Calu3 (cell line): ENCODE measurements at regions not wholly inside any gene's neighbourhood (a gene's known extent, or its start where the extent isn't known, plus 50 kb on each side); places are given as distances from the start of the nearest gene placed in this dataset.

Source experiments
- BruUV-seq: library from RNA; stranded (reverse); fragments of 400-500 nt; replicated peaks from 2 replicates; lab custom pipeline; 2021; lab: Mats Ljungman, UMichigan
- CTCF ChIA-PET: fragments of 300-600 bp; sonication (Branson Sonifier 250); formaldehyde crosslinking; loops from one replicate; lab custom pipeline; 2022; ENCODE audit warnings: antibody characterized with exemption; lab: Charles Lee
- DNase-seq: peaks from one replicate; pipeline ENCODE4 v3.0.0; 2022
- H3K27ac Mint-ChIP-seq: one replicate; pipeline ENCODE4 v1.8.0; 2022; ENCODE audit warnings: mixed read lengths; ENCODE audit not compliant: unreplicated experiment
- H3K27me3 Mint-ChIP-seq: one replicate; pipeline ENCODE4 v1.8.0; 2022; ENCODE audit warnings: mixed read lengths; ENCODE audit not compliant: unreplicated experiment
- H3K36me3 Mint-ChIP-seq: one replicate; pipeline ENCODE4 v1.8.0; 2022; ENCODE audit warnings: mild to moderate bottlenecking, moderate library complexity, mixed read lengths; ENCODE audit not compliant: insufficient read depth, unreplicated experiment
- H3K4me1 Mint-ChIP-seq: one replicate; pipeline ENCODE4 v1.8.0; 2022; ENCODE audit warnings: mild to moderate bottlenecking, low read depth, mixed read lengths; ENCODE audit not compliant: unreplicated experiment
- H3K4me3 Mint-ChIP-seq: one replicate; pipeline ENCODE4 v1.8.0; 2022; ENCODE audit warnings: mild to moderate bottlenecking, low read depth, moderate library complexity, mixed read lengths; ENCODE audit not compliant: unreplicated experiment
- H3K9me3 Mint-ChIP-seq: one replicate; pipeline ENCODE4 v1.8.0; 2022; ENCODE audit warnings: low read depth, mixed read lengths; ENCODE audit not compliant: unreplicated experiment
- CTCF ChIP-seq: fragments of 200-600 bp; IDR thresholded peaks from one replicate; pipeline ENCODE4 v1.8.0; 2022; ENCODE audit warnings: antibody characterized with exemption; ENCODE audit not compliant: unreplicated experiment
- intact Hi-C: fragments of 100-400 bp; cut with micrococcal nuclease; formaldehyde crosslinking; loops from one replicate; pipeline ENCODE4 v1.10.0; 2022; ENCODE audit not compliant: unreplicated experiment

DNA sequence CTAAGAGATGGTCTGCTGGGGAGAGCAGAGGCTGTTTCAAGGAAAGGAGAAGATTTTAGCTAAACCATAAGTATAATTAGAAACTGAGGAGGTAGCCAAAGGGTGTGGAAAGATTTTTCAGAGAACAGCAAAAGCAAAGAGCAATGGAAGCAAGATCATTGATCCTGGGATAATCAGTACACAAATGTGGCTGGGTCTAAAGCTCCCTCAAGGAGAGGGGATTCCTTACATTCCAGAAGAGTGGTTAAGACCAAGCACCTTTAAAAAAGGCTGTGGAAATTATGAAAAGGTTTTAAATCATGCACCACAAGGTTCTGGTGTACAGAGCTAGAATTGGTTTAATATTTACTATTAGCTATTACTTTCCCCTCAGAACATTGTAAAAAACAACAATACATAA lies 246.0 kb upstream of the UBE2E3 start:
- no peak for DNase-seq
- intact Hi-C loops = no loop called here
- no peaks in the 10 kb centered on the region for H3K27me3 Mint-ChIP-seq
- H3K4me3 Mint-ChIP-seq = no peak overlapping the region
- H3K27ac Mint-ChIP-seq = no peak overlapping the region
- no TSS peak for BruUV-seq
- CTCF ChIA-PET = interaction anchor here (0.7 to 1.0 kb wide), 2 partner anchors 12 to 247 kb away, joined by 5 to 7 read pairs; partner anchors contain the start of gene UBE2E3
- H3K4me1 Mint-ChIP-seq = peaks cover 31% of the 10 kb centered on the region
- no peaks in the 10 kb centered on the region for H3K36me3 Mint-ChIP-seq
- no peaks in the 10 kb centered on the region for H3K9me3 Mint-ChIP-seq
- TF ChIP-seq CTCF = no peak

DNA sequence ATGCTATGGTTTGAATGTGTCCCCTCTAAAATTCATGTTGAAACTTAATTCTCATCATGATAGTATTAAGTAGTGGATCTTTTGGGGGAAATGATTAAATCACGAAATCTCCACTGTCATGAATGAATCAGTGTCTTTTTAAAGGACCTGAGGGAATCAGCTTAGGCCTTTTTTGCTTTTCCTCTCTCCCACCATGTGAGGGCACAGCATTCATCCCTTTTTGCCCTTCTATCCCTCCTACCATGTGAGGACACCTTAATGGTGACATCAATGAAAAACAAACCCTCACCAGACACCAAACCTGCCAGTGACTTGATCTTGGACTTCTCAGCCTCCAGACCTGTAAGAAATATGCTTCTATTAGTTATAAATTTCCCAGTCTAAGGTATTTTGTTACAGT lies 247.1 kb upstream of the UBE2E3 start:
- no peak overlapping the region for H3K27ac Mint-ChIP-seq
- intact Hi-C loops = no loop called here
- no peaks in the 10 kb centered on the region for H3K36me3 Mint-ChIP-seq
- no peaks in the 10 kb centered on the region for H3K27me3 Mint-ChIP-seq
- no TSS peak for BruUV-seq
- TF ChIP-seq CTCF = no peak
- H3K4me1 Mint-ChIP-seq = peaks cover 37% of the 10 kb centered on the region
- CTCF ChIA-PET = no interaction called here
- H3K9me3 Mint-ChIP-seq = no peaks in the 10 kb centered on the region
- H3K4me3 Mint-ChIP-seq = no peak overlapping the region
- no peak for DNase-seq

- H3K27ac Mint-ChIP-seq = no peak overlapping the region
- BruUV-seq = no TSS peak
- no peak for TF ChIP-seq CTCF
- no peak for DNase-seq
- H3K4me1 Mint-ChIP-seq = peaks cover 40% of the 10 kb centered on the region
- H3K27me3 Mint-ChIP-seq = no peaks in the 10 kb centered on the region
- CTCF ChIA-PET = no interaction called here
- no peaks in the 10 kb centered on the region for H3K36me3 Mint-ChIP-seq
- H3K9me3 Mint-ChIP-seq = no peaks in the 10 kb centered on the region
- H3K4me3 Mint-ChIP-seq = no peak overlapping the region
- intact Hi-C loops = no loop called here
Observed at GRCh38 chr2:180732337-180732736, 248.1 kb upstream of the UBE2E3 start.

DNA sequence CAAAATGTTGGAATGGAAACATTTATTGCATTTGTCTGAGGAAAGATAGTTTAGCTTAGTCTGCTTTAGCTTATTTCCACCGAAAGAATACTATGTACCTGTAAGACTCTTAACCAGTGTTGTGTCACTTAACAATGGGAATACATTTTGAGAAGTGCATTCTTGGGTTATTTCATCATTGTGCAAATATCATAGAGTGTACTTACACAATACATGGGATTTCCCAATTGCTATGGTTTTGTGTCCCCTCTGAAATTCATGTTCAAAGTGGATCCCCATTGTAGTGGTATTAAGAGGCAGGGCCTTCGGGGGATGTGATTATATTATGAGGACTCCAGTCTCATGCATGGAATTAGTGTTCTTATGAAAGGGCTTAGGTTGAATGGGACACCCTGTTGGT lies 249.4 kb upstream of the UBE2E3 start:
- intact Hi-C loops = no loop called here
- CTCF ChIA-PET = no interaction called here
- H3K27me3 Mint-ChIP-seq = no peaks in the 10 kb centered on the region
- no peaks in the 10 kb centered on the region for H3K36me3 Mint-ChIP-seq
- no peak overlapping the region for H3K27ac Mint-ChIP-seq
- H3K4me1 Mint-ChIP-seq = peaks cover 40% of the 10 kb centered on the region
- DNase-seq = no peak
- no peak overlapping the region for H3K4me3 Mint-ChIP-seq
- no peak for TF ChIP-seq CTCF
- no peaks in the 10 kb centered on the region for H3K9me3 Mint-ChIP-seq
- no TSS peak for BruUV-seq
